Astrocyte (in vitro differentiated cells and primary cell): ENCODE measurements at regions not wholly inside any gene's neighbourhood (a gene's known extent, or its start where the extent isn't known, plus 50 kb on each side); places are given as distances from the start of the nearest gene placed in this dataset.

Experiments
- DNase-seq: peaks from one replicate; pipeline ENCODE4 v3.0.0-alpha.2; 2010; ENCODE audit warnings: low read depth
- FAIRE-seq: peaks from 2 replicates; lab custom pipeline; 2011; peaks lifted over from hg19 to GRCh38; lab: Jason Lieb, UNC
- H2AFZ ChIP-seq: 2 replicates; pipeline ENCODE4 v1.6.0; 2012; ENCODE audit warnings: low read depth, low read length, inconsistent platforms
- H3K27ac ChIP-seq: 2 replicates; pipeline ENCODE4 v1.5.1; 2011; ENCODE audit warnings: low read depth, low read length, inconsistent platforms
- H3K27me3 ChIP-seq: 2 replicates; pipeline ENCODE4 v1.6.0; 2011; ENCODE audit warnings: low read length, inconsistent platforms; ENCODE audit not compliant: insufficient read depth
- H3K36me3 ChIP-seq: 2 replicates; pipeline ENCODE4 v1.5.1; 2011; ENCODE audit warnings: low read length, inconsistent platforms; ENCODE audit not compliant: insufficient read depth
- H3K4me1 ChIP-seq: 2 replicates; pipeline ENCODE4 v1.5.1; 2011; ENCODE audit warnings: low read length, inconsistent platforms; ENCODE audit not compliant: insufficient read depth
- H3K4me2 ChIP-seq: 2 replicates; pipeline ENCODE4 v1.6.0; 2012; ENCODE audit warnings: low read length, inconsistent platforms
- H3K4me3 ChIP-seq: 2 replicates; pipeline ENCODE4 v1.5.1; 2011; ENCODE audit warnings: low read depth, mild to moderate bottlenecking, low read length, inconsistent platforms; ENCODE audit not compliant: insufficient read depth
- H3K79me2 ChIP-seq: 2 replicates; pipeline ENCODE4 v1.6.0; 2012; ENCODE audit warnings: mild to moderate bottlenecking, low read length, inconsistent platforms; ENCODE audit not compliant: insufficient read depth
- H3K9ac ChIP-seq: 2 replicates; pipeline ENCODE4 v1.6.0; 2012; ENCODE audit warnings: mild to moderate bottlenecking, low read length, inconsistent platforms
- H3K9me3 ChIP-seq: 2 replicates; pipeline ENCODE4 v1.5.1; 2012; ENCODE audit warnings: low read depth, mild to moderate bottlenecking, low read length, inconsistent platforms; ENCODE audit not compliant: insufficient read depth
- H4K20me1 ChIP-seq: 2 replicates; pipeline ENCODE4 v1.6.0; 2012; ENCODE audit warnings: low read length, inconsistent platforms; ENCODE audit not compliant: insufficient read depth
- H3K27ac Mint-ChIP-seq: one replicate; pipeline ENCODE4 v1.8.0; 2021; ENCODE audit warnings: mild to moderate bottlenecking, mixed read lengths; ENCODE audit not compliant: unreplicated experiment
- H3K27me3 Mint-ChIP-seq: one replicate; pipeline ENCODE4 v1.8.0; 2021; ENCODE audit warnings: low read depth, mixed read lengths; ENCODE audit not compliant: unreplicated experiment
- H3K36me3 Mint-ChIP-seq: one replicate; pipeline ENCODE4 v1.8.0; 2021; ENCODE audit warnings: low read depth, mixed read lengths; ENCODE audit not compliant: unreplicated experiment
- H3K4me1 Mint-ChIP-seq: one replicate; pipeline ENCODE4 v1.8.0; 2021; ENCODE audit warnings: low read depth, mixed read lengths; ENCODE audit not compliant: unreplicated experiment
- H3K4me3 Mint-ChIP-seq: one replicate; pipeline ENCODE4 v1.8.0; 2021; ENCODE audit warnings: mild to moderate bottlenecking, moderate library complexity, mixed read lengths; ENCODE audit not compliant: unreplicated experiment
- H3K9me3 Mint-ChIP-seq: one replicate; pipeline ENCODE4 v1.8.0; 2021; ENCODE audit warnings: mild to moderate bottlenecking, mixed read lengths; ENCODE audit not compliant: unreplicated experiment
- EZH2 ChIP-seq: IDR thresholded peaks from 2 replicates; pipeline ENCODE4 v1.6.1; 2012; ENCODE audit warnings: mild to moderate bottlenecking, low read length, inconsistent platforms; ENCODE audit not compliant: insufficient read depth
- TF ChIP-seq, protein P1 (sequence below): IDR thresholded peaks from 2 replicates; pipeline ENCODE4 v1.5.1; 2011; ENCODE audit warnings: low read depth, mild to moderate bottlenecking, inconsistent platforms, low read length, moderate library complexity; ENCODE audit not compliant: insufficient read depth

DNA sequence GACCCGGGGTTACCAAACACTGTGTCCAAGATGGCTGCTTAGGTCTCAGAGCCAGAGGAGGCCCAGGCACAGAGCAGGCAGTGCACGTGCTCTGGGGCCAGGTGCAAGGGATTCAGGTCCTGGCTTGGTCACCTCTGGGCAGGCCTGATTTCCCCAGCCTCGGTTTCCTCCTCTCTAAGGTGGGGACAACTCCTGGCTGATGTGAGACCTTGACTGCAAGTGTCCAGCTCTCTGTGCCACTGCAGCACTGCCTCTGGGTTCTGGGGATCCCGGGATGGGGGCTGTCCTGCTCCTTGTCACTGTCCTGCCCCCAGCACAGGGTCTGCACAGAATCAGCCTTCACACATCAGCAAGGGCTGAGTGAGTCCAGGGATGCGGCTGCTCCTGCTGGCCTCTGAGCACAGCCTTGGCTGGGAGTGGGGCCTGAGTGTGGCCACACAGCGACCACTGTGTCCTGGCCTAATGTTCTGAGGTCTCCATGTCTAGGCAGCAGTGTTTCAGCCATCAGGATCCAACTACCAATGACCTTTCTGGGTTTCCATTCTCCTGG lies 170.2 kb upstream of the HDAC4 start:
- Mint-ChIP-seq H3K9me3 (no peaks in the 10 kb centered on the region), H3K4me3 (no peak overlapping the region), H3K36me3 (no peaks in the 10 kb centered on the region), H3K27me3 (peaks cover 46% of the 10 kb centered on the region), H3K4me1 (no peaks in the 10 kb centered on the region), H3K27ac (no peak overlapping the region)
- Histone ChIP-seq H3K79me2 (no peaks in the 10 kb centered on the region), H3K36me3 (no peaks in the 10 kb centered on the region), H3K4me3 (no peak overlapping the region), H3K4me1 (no peaks in the 10 kb centered on the region), H2AFZ (no peak overlapping the region), H3K9ac (no peak overlapping the region), H3K27ac (no peak overlapping the region), H3K4me2 (no peak overlapping the region), H3K27me3 (no peaks in the 10 kb centered on the region), H4K20me1 (no peaks in the 10 kb centered on the region), H3K9me3 (peaks cover 2% of the 10 kb centered on the region)
- DNase-seq (no peak), FAIRE-seq (no peak)
- TF ChIP-seq, protein P1, sequence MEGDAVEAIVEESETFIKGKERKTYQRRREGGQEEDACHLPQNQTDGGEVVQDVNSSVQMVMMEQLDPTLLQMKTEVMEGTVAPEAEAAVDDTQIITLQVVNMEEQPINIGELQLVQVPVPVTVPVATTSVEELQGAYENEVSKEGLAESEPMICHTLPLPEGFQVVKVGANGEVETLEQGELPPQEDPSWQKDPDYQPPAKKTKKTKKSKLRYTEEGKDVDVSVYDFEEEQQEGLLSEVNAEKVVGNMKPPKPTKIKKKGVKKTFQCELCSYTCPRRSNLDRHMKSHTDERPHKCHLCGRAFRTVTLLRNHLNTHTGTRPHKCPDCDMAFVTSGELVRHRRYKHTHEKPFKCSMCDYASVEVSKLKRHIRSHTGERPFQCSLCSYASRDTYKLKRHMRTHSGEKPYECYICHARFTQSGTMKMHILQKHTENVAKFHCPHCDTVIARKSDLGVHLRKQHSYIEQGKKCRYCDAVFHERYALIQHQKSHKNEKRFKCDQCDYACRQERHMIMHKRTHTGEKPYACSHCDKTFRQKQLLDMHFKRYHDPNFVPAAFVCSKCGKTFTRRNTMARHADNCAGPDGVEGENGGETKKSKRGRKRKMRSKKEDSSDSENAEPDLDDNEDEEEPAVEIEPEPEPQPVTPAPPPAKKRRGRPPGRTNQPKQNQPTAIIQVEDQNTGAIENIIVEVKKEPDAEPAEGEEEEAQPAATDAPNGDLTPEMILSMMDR, result no peak
- TF ChIP-seq EZH2, result no peak

DNA sequence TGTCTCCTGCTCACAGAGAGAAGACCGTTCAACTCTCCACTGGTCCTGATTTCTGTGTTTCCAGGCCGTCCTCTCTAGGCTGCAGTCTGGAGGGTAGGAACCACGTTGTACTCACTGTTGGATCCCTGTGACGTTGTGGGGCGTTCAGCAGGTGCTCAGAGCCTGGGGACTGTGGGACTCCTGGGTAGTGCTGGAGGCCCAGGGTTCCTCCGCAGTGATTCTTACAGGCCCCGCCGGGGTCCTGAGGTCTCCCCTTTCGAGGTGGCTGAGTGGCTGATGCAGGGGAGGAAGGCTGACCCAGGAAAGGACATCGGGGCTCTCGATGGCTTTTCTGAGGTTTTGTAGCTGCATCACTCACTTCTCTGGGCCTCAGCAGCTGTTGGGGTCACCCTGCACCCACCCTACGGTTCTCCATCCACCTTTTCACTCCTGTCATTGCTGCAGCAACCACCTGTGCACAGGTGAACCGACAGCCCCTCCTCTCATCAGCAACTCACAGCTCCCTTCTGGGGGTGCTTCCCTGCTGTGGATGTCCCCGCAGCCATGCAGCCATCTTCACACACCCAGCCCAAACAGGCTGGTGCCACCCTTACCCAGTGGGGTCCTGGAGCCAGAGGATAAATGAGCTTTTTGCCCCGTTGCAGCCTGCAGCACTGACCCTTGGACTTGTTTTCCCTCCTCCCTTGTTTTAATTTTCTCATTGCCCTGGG lies 169.6 kb upstream of the HDAC4 start:
- H3K27ac ChIP-seq, result no peak overlapping the region
- no peak overlapping the region for H3K9ac ChIP-seq
- no peaks in the 10 kb centered on the region for H4K20me1 ChIP-seq
- Mint-ChIP-seq H3K4me3 (no peak overlapping the region), H3K27ac (no peak overlapping the region), H3K27me3 (peaks cover 44% of the 10 kb centered on the region), H3K9me3 (no peaks in the 10 kb centered on the region), H3K4me1 (no peaks in the 10 kb centered on the region), H3K36me3 (no peaks in the 10 kb centered on the region)
- no peaks in the 10 kb centered on the region for H3K9me3 ChIP-seq
- H3K4me1 ChIP-seq, result no peaks in the 10 kb centered on the region
- no peak overlapping the region for H2AFZ ChIP-seq
- H3K4me3 ChIP-seq, result no peak overlapping the region
- H3K4me2 ChIP-seq, result no peak overlapping the region
- no peak for DNase-seq
- no peaks in the 10 kb centered on the region for H3K36me3 ChIP-seq
- TF ChIP-seq, protein P1, result no peak
- no peak for TF ChIP-seq EZH2
- no peaks in the 10 kb centered on the region for H3K27me3 ChIP-seq
- no peak for FAIRE-seq
- no peaks in the 10 kb centered on the region for H3K79me2 ChIP-seq
